ENCODE measurements at regions not wholly inside any gene's neighbourhood (a gene's known extent, or its start where the extent isn't known, plus 50 kb on each side); places are given as distances from the start of the nearest gene placed in this dataset.

GRCh38 chr2:145598434-145598833 lies 1078.5 kb upstream of the ZEB2 start:
- TF ChIP-seq CTCF (IDR thresholded peaks at IDR 0.05) = no peak
- peaks cover 5% of the 10 kb centered on the region for H3K9me3 Mint-ChIP-seq (ENCODE audit: unreplicated experiment)
- DNase-seq (ENCODE audit: extremely low spot score, unreplicated experiment) = no peak
- H3K36me3 Mint-ChIP-seq (ENCODE audit: unreplicated experiment) = no peaks in the 10 kb centered on the region
- H3K27ac Mint-ChIP-seq (ENCODE audit: unreplicated experiment) = no peak overlapping the region
- H3K4me3 Mint-ChIP-seq (ENCODE audit: unreplicated experiment) = no peak overlapping the region
- peaks cover 36% of the 10 kb centered on the region for H3K4me1 Mint-ChIP-seq (ENCODE audit: unreplicated experiment)
- H3K27me3 Mint-ChIP-seq (ENCODE audit: unreplicated experiment) = no peaks in the 10 kb centered on the region

GRCh38 chr2:145597809-145598208 lies 1077.9 kb upstream of the ZEB2 start:
- Mint-ChIP-seq H3K36me3 (ENCODE audit: unreplicated experiment) (no peaks in the 10 kb centered on the region), H3K27me3 (ENCODE audit: unreplicated experiment) (no peaks in the 10 kb centered on the region), H3K27ac (ENCODE audit: unreplicated experiment) (no peak overlapping the region), H3K4me1 (ENCODE audit: unreplicated experiment) (peaks cover 36% of the 10 kb centered on the region), H3K9me3 (ENCODE audit: unreplicated experiment) (no peaks in the 10 kb centered on the region), H3K4me3 (ENCODE audit: unreplicated experiment) (no peak overlapping the region)
- DNase-seq (ENCODE audit: extremely low spot score, unreplicated experiment) = no peak
- no peak for TF ChIP-seq CTCF (IDR thresholded peaks at IDR 0.05)

GRCh38 chr2:145597006-145597405 lies 1077.1 kb upstream of the ZEB2 start:
- Mint-ChIP-seq H3K4me1 (ENCODE audit: unreplicated experiment) (peaks cover 36% of the 10 kb centered on the region), H3K9me3 (ENCODE audit: unreplicated experiment) (no peaks in the 10 kb centered on the region), H3K27ac (ENCODE audit: unreplicated experiment) (no peak overlapping the region), H3K27me3 (ENCODE audit: unreplicated experiment) (no peaks in the 10 kb centered on the region), H3K4me3 (ENCODE audit: unreplicated experiment) (no peak overlapping the region), H3K36me3 (ENCODE audit: unreplicated experiment) (no peaks in the 10 kb centered on the region)
- no peak for DNase-seq (ENCODE audit: extremely low spot score, unreplicated experiment)
- no peak for TF ChIP-seq CTCF (IDR thresholded peaks at IDR 0.05)

DNA sequence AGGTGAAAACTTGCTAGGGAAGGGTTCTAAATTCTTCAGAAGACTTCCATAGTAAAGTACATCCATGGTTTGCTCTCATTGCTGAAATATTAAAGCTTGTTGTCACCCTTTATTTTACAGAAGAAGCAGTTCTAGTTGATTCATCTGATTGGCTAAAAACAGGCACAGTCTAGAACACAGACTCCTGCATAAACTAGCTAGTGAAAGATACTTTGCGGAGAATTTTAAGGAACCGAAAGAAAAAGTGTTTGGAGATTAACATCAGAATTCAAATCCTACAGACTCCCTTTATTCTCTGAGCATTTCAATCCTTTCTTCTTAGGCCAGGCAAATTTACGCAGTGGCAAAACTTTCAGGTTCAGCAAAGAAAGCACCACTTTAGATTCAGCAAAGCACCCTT lies 1076.5 kb upstream of the ZEB2 start:
- H3K36me3 Mint-ChIP-seq (ENCODE audit: unreplicated experiment) = no peaks in the 10 kb centered on the region
- no peak overlapping the region for H3K27ac Mint-ChIP-seq (ENCODE audit: unreplicated experiment)
- no peak overlapping the region for H3K4me3 Mint-ChIP-seq (ENCODE audit: unreplicated experiment)
- TF ChIP-seq CTCF (IDR thresholded peaks at IDR 0.05) = no peak
- no peak for DNase-seq (ENCODE audit: extremely low spot score, unreplicated experiment)
- H3K4me1 Mint-ChIP-seq (ENCODE audit: unreplicated experiment) = peaks cover 36% of the 10 kb centered on the region
- H3K9me3 Mint-ChIP-seq (ENCODE audit: unreplicated experiment) = no peaks in the 10 kb centered on the region
- no peaks in the 10 kb centered on the region for H3K27me3 Mint-ChIP-seq (ENCODE audit: unreplicated experiment)

DNA sequence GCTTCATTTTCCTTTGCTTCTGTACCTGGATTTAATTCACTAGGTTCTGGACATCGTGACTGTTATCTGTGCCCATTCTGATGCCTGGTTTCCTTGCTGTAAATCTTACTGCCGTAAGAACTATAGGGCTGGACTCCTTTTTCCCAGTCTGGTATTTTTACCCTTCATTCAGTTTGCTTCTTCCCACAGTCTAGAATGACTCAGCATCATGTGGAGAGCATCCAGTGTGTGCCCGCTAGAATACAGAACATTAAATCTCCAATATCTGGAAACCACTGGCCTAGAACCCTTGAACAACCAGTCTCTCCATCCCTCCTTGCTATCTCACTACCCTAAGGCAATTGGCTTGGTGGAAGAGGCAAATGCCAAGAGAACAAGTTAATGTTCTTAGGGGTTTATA lies 1075.4 kb upstream of the ZEB2 start:
- Mint-ChIP-seq H3K4me1 (ENCODE audit: unreplicated experiment) (peaks cover 36% of the 10 kb centered on the region), H3K36me3 (ENCODE audit: unreplicated experiment) (no peaks in the 10 kb centered on the region), H3K9me3 (ENCODE audit: unreplicated experiment) (no peaks in the 10 kb centered on the region), H3K27ac (ENCODE audit: unreplicated experiment) (no peak overlapping the region), H3K4me3 (ENCODE audit: unreplicated experiment) (no peak overlapping the region), H3K27me3 (ENCODE audit: unreplicated experiment) (no peaks in the 10 kb centered on the region)
- DNase-seq (ENCODE audit: extremely low spot score, unreplicated experiment) = no peak
- TF ChIP-seq CTCF (IDR thresholded peaks at IDR 0.05) = no peak

Measured in osteocyte (in vitro differentiated cells).